Panc1 (cell line): ENCODE measurements at regions not wholly inside any gene's neighbourhood (a gene's known extent, or its start where the extent isn't known, plus 50 kb on each side); places are given as distances from the start of the nearest gene placed in this dataset.

Experiments
- ATAC-seq: fragments of 200-7000 bp; cut with Tn5 transposase; 2 replicates; pipeline ENCODE4 v1.9.1; 2020; ENCODE audit warnings: mild to moderate bottlenecking, moderate library complexity
- BruUV-seq: library from RNA; stranded (reverse); fragments of 400-500 nt; replicated peaks from 2 replicates; lab custom pipeline; 2021; lab: Mats Ljungman, UMichigan
- CTCF ChIA-PET: fragments of 300-600 bp; sonication (Branson Sonifier 250); formaldehyde crosslinking; loops from one replicate; lab custom pipeline; 2022; ENCODE audit warnings: antibody characterized with exemption; lab: Charles Lee
- POLR2A ChIA-PET: fragments of 300-600 bp; sonication (Branson Sonifier 250); formaldehyde crosslinking; loops from one replicate; lab custom pipeline; 2022; ENCODE audit warnings: antibody characterized with exemption; lab: Charles Lee
- DNase-seq: peaks from one replicate; pipeline ENCODE4 v3.0.0-alpha.2; 2010; ENCODE audit warnings: low read depth, low spot score
- H3K27ac ChIP-seq: 2 replicates; pipeline ENCODE4 v1.5.1; 2011; ENCODE audit warnings: mild to moderate bottlenecking, low read length, inconsistent platforms
- H3K27me3 ChIP-seq: fragments of 200-500 bp; sonication (Bioruptor generic); 2 replicates; pipeline ENCODE4 v1.6.0; 2014; ENCODE audit warnings: low read length, inconsistent platforms; ENCODE audit not compliant: control insufficient read depth, insufficient read depth
- H3K36me3 ChIP-seq: fragments of 200-500 bp; sonication (Bioruptor generic); 2 replicates; pipeline ENCODE4 v1.5.1; 2014; ENCODE audit warnings: inconsistent platforms, mild to moderate bottlenecking, low read length, moderate library complexity; ENCODE audit not compliant: control insufficient read depth, insufficient read depth
- H3K4me1 ChIP-seq: 2 replicates; pipeline ENCODE4 v1.5.1; 2011; ENCODE audit warnings: inconsistent platforms, mild to moderate bottlenecking, low read length, moderate library complexity; ENCODE audit not compliant: control insufficient read depth, insufficient read depth
- H3K4me3 ChIP-seq, 2 experiments: 2 replicates each; pipeline ENCODE4 v1.5.1; 2011 to 2012; ENCODE audit warnings: low read depth in 2 of 2, low read length in 2 of 2, mild to moderate bottlenecking in 2 of 2, inconsistent platforms in 1 of 2, moderate library complexity in 1 of 2
- H3K9me3 ChIP-seq: fragments of 200-500 bp; sonication (Bioruptor generic); 2 replicates; pipeline ENCODE4 v1.5.1; 2014; ENCODE audit warnings: low read depth, mild to moderate bottlenecking, inconsistent platforms, low read length, moderate library complexity; ENCODE audit not compliant: control insufficient read depth, insufficient read depth
- POLR2AphosphoS5 ChIP-seq: IDR thresholded peaks from 2 replicates; pipeline ENCODE4 v1.6.1; 2012; ENCODE audit warnings: mild to moderate bottlenecking, low read depth, low read length, moderate library complexity
- SIN3A ChIP-seq: IDR thresholded peaks from 2 replicates; pipeline ENCODE4 v1.6.1; 2012; ENCODE audit warnings: low read depth, mild to moderate bottlenecking, low read length, moderate library complexity, borderline replicate concordance; ENCODE audit not compliant: insufficient read depth
- TCF7L2 ChIP-seq: IDR thresholded peaks from 2 replicates; pipeline ENCODE4 v1.6.1; 2011; ENCODE audit warnings: mild to moderate bottlenecking, low read depth, low read length, inconsistent platforms
- in situ Hi-C: cut with HindIII; loops from 2 replicates; pipeline ENCODE4 v1.10.0; 2016; ENCODE audit warnings: low sequenced_read_pairs, low pct_unique_long_range_greater_than_20kb
- intact Hi-C: fragments of 100-400 bp; cut with micrococcal nuclease; formaldehyde crosslinking; loops from one replicate; pipeline ENCODE4 v1.10.0; 2022; ENCODE audit not compliant: unreplicated experiment
- TF ChIP-seq, protein P1 (sequence below): fragments of 450-650 bp; IDR thresholded peaks from 2 replicates; pipeline ENCODE4 v1.5.1; 2017; ENCODE audit warnings: mild to moderate bottlenecking
- TF ChIP-seq, protein P2 (sequence below), 2 experiments: IDR thresholded peaks; 2 replicates each; pipeline ENCODE4 v1.6.1; 2011 to 2012; ENCODE audit warnings: low read depth in 2 of 2, control low read depth in 1 of 2, low read length in 1 of 2, mild to moderate bottlenecking in 1 of 2, moderate library complexity in 1 of 2; ENCODE audit not compliant: insufficient read depth in 1 of 2

DNA sequence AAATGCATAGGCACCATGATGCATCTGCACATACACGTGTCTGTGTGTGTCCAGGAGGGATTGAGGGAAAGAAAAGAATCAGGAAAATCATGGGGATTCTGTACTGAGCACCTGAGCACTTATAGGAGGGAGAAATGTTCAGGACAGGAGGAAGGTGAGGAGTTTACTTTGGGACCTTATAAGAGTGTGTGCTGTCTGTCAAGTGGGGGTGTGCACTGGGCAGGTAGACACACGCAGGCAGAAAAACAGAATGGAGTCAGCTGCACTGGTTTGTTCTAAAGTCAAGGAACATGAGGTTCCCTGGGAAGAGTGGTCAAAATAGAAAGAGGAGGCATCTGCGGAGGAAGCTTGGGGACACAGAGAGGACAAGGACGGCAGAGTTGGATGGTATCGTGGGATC lies 92.2 kb upstream of the KCTD1 start:
- no peaks in the 10 kb centered on the region for H3K4me1 ChIP-seq
- in situ Hi-C loops: no loop called here
- intact Hi-C loops: no loop called here
- no peaks in the 10 kb centered on the region for H3K27me3 ChIP-seq
- no peaks in the 10 kb centered on the region for H3K36me3 ChIP-seq
- DNase-seq (no peak), ATAC-seq (no peak)
- ChIA-PET CTCF (no interaction called here), POLR2A (no interaction called here)
- H3K9me3 ChIP-seq: no peaks in the 10 kb centered on the region
- TF ChIP-seq, protein P1, sequence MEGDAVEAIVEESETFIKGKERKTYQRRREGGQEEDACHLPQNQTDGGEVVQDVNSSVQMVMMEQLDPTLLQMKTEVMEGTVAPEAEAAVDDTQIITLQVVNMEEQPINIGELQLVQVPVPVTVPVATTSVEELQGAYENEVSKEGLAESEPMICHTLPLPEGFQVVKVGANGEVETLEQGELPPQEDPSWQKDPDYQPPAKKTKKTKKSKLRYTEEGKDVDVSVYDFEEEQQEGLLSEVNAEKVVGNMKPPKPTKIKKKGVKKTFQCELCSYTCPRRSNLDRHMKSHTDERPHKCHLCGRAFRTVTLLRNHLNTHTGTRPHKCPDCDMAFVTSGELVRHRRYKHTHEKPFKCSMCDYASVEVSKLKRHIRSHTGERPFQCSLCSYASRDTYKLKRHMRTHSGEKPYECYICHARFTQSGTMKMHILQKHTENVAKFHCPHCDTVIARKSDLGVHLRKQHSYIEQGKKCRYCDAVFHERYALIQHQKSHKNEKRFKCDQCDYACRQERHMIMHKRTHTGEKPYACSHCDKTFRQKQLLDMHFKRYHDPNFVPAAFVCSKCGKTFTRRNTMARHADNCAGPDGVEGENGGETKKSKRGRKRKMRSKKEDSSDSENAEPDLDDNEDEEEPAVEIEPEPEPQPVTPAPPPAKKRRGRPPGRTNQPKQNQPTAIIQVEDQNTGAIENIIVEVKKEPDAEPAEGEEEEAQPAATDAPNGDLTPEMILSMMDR: no peak
- TF ChIP-seq, protein P2, sequence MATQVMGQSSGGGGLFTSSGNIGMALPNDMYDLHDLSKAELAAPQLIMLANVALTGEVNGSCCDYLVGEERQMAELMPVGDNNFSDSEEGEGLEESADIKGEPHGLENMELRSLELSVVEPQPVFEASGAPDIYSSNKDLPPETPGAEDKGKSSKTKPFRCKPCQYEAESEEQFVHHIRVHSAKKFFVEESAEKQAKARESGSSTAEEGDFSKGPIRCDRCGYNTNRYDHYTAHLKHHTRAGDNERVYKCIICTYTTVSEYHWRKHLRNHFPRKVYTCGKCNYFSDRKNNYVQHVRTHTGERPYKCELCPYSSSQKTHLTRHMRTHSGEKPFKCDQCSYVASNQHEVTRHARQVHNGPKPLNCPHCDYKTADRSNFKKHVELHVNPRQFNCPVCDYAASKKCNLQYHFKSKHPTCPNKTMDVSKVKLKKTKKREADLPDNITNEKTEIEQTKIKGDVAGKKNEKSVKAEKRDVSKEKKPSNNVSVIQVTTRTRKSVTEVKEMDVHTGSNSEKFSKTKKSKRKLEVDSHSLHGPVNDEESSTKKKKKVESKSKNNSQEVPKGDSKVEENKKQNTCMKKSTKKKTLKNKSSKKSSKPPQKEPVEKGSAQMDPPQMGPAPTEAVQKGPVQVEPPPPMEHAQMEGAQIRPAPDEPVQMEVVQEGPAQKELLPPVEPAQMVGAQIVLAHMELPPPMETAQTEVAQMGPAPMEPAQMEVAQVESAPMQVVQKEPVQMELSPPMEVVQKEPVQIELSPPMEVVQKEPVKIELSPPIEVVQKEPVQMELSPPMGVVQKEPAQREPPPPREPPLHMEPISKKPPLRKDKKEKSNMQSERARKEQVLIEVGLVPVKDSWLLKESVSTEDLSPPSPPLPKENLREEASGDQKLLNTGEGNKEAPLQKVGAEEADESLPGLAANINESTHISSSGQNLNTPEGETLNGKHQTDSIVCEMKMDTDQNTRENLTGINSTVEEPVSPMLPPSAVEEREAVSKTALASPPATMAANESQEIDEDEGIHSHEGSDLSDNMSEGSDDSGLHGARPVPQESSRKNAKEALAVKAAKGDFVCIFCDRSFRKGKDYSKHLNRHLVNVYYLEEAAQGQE (IDR thresholded peaks at IDR 0.05; ENCODE audit: insufficient read depth in 1 of 2, low read depth in 2 of 2, low read length in 1 of 2): no peak
- TF ChIP-seq POLR2AphosphoS5: no peak
- TF ChIP-seq TCF7L2: no peak
- TF ChIP-seq SIN3A: no peak
- no TSS peak for BruUV-seq
- H3K4me3 ChIP-seq: no peak overlapping the region
- H3K27ac ChIP-seq: no peak overlapping the region

DNA sequence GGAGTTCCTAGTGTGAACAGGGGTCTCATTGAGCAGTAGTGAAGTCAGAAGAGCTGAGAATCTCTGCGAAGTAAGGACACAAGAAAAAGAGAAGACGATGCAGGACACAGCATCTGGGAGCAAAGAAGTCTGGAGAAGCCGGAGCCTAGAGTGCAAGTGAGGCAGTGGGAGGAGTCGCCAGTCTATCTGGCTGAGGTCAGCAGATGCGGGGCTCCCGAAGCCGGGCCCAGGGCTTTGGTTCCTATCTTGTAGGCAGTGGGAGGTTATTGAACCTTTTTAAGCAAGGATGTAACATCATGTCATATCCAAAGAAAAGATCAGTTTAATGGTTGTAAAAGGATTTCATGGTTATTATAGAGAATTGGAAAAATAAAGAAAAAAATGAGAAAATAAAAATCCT lies 90.8 kb upstream of the KCTD1 start:
- in situ Hi-C loops (no loop called here), intact Hi-C loops (no loop called here)
- no peaks in the 10 kb centered on the region for H3K36me3 ChIP-seq
- H3K27ac ChIP-seq: no peak overlapping the region
- DNase-seq: no peak
- no peak for TF ChIP-seq POLR2AphosphoS5
- TF ChIP-seq, protein P1: no peak
- TF ChIP-seq, protein P2 (IDR thresholded peaks at IDR 0.05; ENCODE audit: insufficient read depth in 1 of 2, low read depth in 2 of 2, low read length in 1 of 2): no peak
- no peak for TF ChIP-seq SIN3A
- no peak for TF ChIP-seq TCF7L2
- no peak for ATAC-seq
- H3K4me3 ChIP-seq: no peak overlapping the region
- BruUV-seq: no TSS peak
- H3K9me3 ChIP-seq: no peaks in the 10 kb centered on the region
- no peaks in the 10 kb centered on the region for H3K4me1 ChIP-seq
- ChIA-PET CTCF (no interaction called here), POLR2A (no interaction called here)
- no peaks in the 10 kb centered on the region for H3K27me3 ChIP-seq
